Vagina (tissue), 2 donors: ENCODE measurements at regions not wholly inside any gene's neighbourhood (a gene's known extent, or its start where the extent isn't known, plus 50 kb on each side); places are given as distances from the start of the nearest gene placed in this dataset.

ENCODE experiments used
- DNase-seq, 2 donors: peaks; one replicate each; pipeline ENCODE4 v3.0.0-alpha.2; 2017; ENCODE audit errors: extremely low spot score in 2 of 2
- H3K27ac ChIP-seq: fragments of 200-600 bp; sonication (generic); one replicate; pipeline ENCODE4 v1.5.1; 2019
- H3K27me3 ChIP-seq: fragments of 200-600 bp; sonication (generic); one replicate; pipeline ENCODE4 v1.5.1; 2019
- H3K36me3 ChIP-seq, 2 donors: fragments of 200-600 bp; sonication (generic); one replicate each; pipeline ENCODE4 v1.5.1; 2017 to 2019
- H3K4me1 ChIP-seq: fragments of 200-600 bp; sonication (generic); one replicate; pipeline ENCODE4 v1.5.1; 2019
- H3K4me3 ChIP-seq, 2 donors: fragments of 200-600 bp; sonication (generic); 1 replicate in 1 of 2; 2 replicates in 1 of 2; pipeline ENCODE4 v1.5.1; 2016 to 2019
- H3K9me3 ChIP-seq: fragments of 200-600 bp; sonication (generic); one replicate; pipeline ENCODE4 v1.5.1; 2019
- CTCF ChIP-seq, 3 experiments: fragments of 450-650 bp in 2 of 3; fragments of 200-600 bp in 1 of 3; sonication (generic) in 1 of 3; IDR thresholded peaks; one replicate each; pipeline ENCODE4 v1.5.1; 2017 to 2019; ENCODE audit warnings: antibody characterized with exemption in 3 of 3, mild to moderate bottlenecking in 2 of 3, moderate library complexity in 2 of 3
- POLR2A ChIP-seq, 2 donors: fragments of 450-650 bp; IDR thresholded peaks; one replicate each; pipeline ENCODE4 v1.6.1; 2017; ENCODE audit warnings: antibody characterized with exemption in 2 of 2, mild to moderate bottlenecking in 2 of 2, moderate library complexity in 2 of 2
- POLR2AphosphoS5 ChIP-seq, 2 donors: sonication (generic); formaldehyde crosslinking; IDR thresholded peaks; one replicate each; pipeline ENCODE4 v1.9.0; 2017; ENCODE audit warnings: antibody characterized with exemption in 2 of 2, mild to moderate bottlenecking in 2 of 2, low read depth in 1 of 2; ENCODE audit not compliant: insufficient read depth in 1 of 2
- intact Hi-C: fragments of 100-400 bp; cut with DNase I; formaldehyde crosslinking; loops from one replicate; pipeline ENCODE4 v1.15.1; 2023

- Histone ChIP-seq H3K27ac (no peak overlapping the region), H3K9me3 (no peaks in the 10 kb centered on the region), H3K4me3 (no peak overlapping the region), H3K36me3 (no peaks in the 10 kb centered on the region), H3K27me3 (no peaks in the 10 kb centered on the region), H3K4me1 (no peaks in the 10 kb centered on the region)
- DNase-seq = no peak
- intact Hi-C loops = no loop called here
- no peak for TF ChIP-seq POLR2AphosphoS5 (IDR thresholded peaks at IDR 0.05; ENCODE audit: insufficient read depth in 1 of 2, low read depth in 1 of 2)
- TF ChIP-seq POLR2A (IDR thresholded peaks at IDR 0.05) = no peak
- TF ChIP-seq CTCF (IDR thresholded peaks at IDR 0.05) = no peak
Measured at GRCh38 chr4:60588556-60588955, 611.6 kb upstream of the ADGRL3 start.

- Histone ChIP-seq H3K4me1 (no peaks in the 10 kb centered on the region), H3K36me3 (no peaks in the 10 kb centered on the region), H3K27me3 (no peaks in the 10 kb centered on the region), H3K27ac (no peak overlapping the region), H3K9me3 (no peaks in the 10 kb centered on the region), H3K4me3 (no peak overlapping the region)
- no peak for DNase-seq
- intact Hi-C loops = no loop called here
- TF ChIP-seq POLR2A (IDR thresholded peaks at IDR 0.05) (no peak), POLR2AphosphoS5 (IDR thresholded peaks at IDR 0.05; ENCODE audit: insufficient read depth in 1 of 2, low read depth in 1 of 2) (no peak), CTCF (IDR thresholded peaks at IDR 0.05) (no peak)
Measured at GRCh38 chr4:60589425-60589824, 610.7 kb upstream of the ADGRL3 start.

- H3K4me1 ChIP-seq = no peaks in the 10 kb centered on the region
- intact Hi-C loops = no loop called here
- TF ChIP-seq POLR2AphosphoS5 (IDR thresholded peaks at IDR 0.05; ENCODE audit: insufficient read depth in 1 of 2, low read depth in 1 of 2) (no peak), CTCF (IDR thresholded peaks at IDR 0.05) (no peak), POLR2A (IDR thresholded peaks at IDR 0.05) (no peak)
Measured at GRCh38 chr4:60590116-60590515, 610.0 kb upstream of the ADGRL3 start.

GRCh38 chr4:60605646-60606354, 594.3 kb upstream of the ADGRL3 start:
- Histone ChIP-seq H3K27me3 (no peaks in the 10 kb centered on the region), H3K36me3 (no peaks in the 10 kb centered on the region), H3K4me3 (no peak overlapping the region), H3K4me1 (no peaks in the 10 kb centered on the region), H3K27ac (no peak overlapping the region), H3K9me3 (no peaks in the 10 kb centered on the region)
- no peak for TF ChIP-seq POLR2A (IDR thresholded peaks at IDR 0.05)
- no peak for TF ChIP-seq POLR2AphosphoS5 (IDR thresholded peaks at IDR 0.05; ENCODE audit: insufficient read depth in 1 of 2, low read depth in 1 of 2)
- TF ChIP-seq CTCF (IDR thresholded peaks at IDR 0.05) = no peak
- intact Hi-C loops = no loop called here
- no peak for DNase-seq

More at GRCh38 chr4:60590116-60590515, 610.0 kb upstream of the ADGRL3 start:
- Histone ChIP-seq H3K36me3 (no peaks in the 10 kb centered on the region), H3K27ac (no peak overlapping the region), H3K4me3 (no peak overlapping the region), H3K27me3 (no peaks in the 10 kb centered on the region), H3K9me3 (no peaks in the 10 kb centered on the region)
- DNase-seq = no peak

GRCh38 chr4:60611762-60612496, 588.2 kb upstream of the ADGRL3 start:
- Histone ChIP-seq H3K4me3 (no peak overlapping the region), H3K9me3 (no peaks in the 10 kb centered on the region), H3K36me3 (no peaks in the 10 kb centered on the region), H3K27ac (no peak overlapping the region), H3K27me3 (no peaks in the 10 kb centered on the region), H3K4me1 (no peaks in the 10 kb centered on the region)
- intact Hi-C loops = no loop called here
- DNase-seq = no peak
- no peak for TF ChIP-seq POLR2AphosphoS5 (IDR thresholded peaks at IDR 0.05; ENCODE audit: insufficient read depth in 1 of 2, low read depth in 1 of 2)
- no peak for TF ChIP-seq CTCF (IDR thresholded peaks at IDR 0.05)
- no peak for TF ChIP-seq POLR2A (IDR thresholded peaks at IDR 0.05)
